ENCODE measurements at regions not wholly inside any gene's neighbourhood (a gene's known extent, or its start where the extent isn't known, plus 50 kb on each side); places are given as distances from the start of the nearest gene placed in this dataset.
"Not testable (repeated sequence)": the region's sequence is repeated elsewhere in the genome, so short reads cannot be mapped to it uniquely, and the experiment has no call there.

DNA sequence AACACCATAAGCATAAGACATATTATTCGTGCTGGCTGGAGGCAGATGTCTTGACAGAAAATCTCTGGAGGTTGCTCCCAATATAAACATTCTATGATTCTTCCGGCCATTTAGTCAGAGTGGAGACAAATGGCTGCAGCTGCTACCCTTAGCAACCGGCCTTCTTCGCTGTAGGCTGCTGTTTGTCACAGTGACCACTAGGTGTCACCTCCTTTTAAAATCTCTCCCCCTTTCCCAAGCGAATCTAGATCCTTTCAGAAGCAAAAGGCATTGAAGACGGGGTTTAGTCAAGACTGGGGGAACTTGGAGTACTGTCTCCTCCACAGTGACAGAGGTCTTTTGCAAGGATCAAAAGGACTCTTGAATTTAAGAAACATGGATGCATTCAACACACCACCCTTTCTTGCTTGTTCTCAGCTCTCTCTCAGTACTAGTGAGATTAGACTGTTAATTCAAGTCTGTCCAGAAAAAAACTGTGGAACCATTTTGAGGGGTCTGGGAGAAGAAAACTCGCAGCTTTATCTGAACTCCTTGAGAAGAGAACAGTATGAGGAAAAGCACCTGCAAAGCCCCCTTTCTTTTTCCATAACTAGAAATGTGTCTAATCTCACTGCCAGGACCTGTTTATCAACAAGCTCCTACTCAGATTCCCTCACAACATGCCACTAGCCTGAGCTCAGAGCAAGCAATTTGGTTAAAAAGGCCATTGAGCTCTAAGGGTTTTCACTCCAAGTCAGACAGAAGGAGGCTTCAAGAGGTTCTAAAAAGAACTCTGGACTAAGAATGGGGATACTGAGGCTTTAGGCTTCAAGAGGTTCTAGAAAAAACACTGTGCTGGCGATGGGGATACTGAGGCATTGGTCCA, 408.3 kb upstream of the PLXNA2 start:
- peak; percentile 24 to 71 for DNase-seq

DNA sequence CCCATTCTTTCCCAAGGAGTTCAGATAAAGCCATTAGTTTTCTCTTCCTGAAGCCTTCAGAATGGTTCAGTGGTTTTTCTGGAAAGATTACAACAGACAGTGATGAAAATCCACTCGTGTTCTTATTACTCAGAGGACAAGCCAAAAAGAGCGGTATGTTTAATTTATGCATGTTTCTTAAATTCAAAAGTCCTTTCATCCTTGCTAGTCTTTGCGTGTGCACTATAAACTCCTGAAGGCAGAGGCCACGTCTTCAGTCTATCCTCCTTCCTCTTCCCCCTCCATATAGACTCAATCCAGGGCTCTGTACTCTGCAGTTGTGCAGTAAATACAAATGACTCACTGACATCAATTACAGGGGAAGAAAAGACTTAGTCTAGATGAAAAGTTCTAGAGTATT, 409.2 kb upstream of the PLXNA2 start:
- no peak for DNase-seq

DNA sequence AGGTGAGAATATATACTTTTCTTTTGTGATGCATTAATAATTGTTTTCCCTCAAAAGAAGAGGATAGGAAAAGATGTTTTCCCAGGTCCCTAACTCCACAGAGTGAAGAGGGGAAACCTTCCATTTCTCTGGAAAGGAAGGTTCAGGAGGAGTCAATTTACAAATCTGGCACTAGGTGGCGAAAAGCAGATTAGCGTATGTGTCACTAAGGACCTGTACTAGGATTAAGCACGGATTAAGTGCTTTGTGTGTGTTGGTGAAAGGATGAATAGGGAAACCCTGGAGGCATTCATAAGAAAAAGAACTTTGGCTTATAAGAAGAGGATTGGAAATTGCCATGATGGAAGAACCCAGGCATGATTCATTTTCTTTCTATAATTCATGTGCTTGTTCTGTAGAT, 410.1 kb upstream of the PLXNA2 start:
- DNase-seq: no peak

DNA sequence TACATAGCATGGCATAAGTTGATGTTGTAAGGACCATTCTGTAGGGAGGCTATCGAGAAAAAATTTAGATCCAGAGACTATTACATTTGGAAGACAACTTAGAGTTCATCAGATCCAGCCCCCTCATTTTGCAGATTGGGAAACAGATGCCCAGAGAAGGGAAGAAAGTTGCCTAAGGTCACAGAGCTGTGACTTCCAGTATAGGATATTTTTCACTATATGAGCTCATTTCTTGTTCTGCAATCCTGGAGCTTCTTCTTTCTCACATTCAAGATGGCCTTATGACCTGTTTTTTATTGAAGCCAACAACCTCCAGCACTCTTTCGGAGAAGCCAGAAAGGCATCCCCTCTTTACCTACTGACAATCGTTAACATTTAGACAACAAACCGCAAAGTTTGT, 421.8 kb upstream of the PLXNA2 start:
- DNase-seq: no peak

DNA sequence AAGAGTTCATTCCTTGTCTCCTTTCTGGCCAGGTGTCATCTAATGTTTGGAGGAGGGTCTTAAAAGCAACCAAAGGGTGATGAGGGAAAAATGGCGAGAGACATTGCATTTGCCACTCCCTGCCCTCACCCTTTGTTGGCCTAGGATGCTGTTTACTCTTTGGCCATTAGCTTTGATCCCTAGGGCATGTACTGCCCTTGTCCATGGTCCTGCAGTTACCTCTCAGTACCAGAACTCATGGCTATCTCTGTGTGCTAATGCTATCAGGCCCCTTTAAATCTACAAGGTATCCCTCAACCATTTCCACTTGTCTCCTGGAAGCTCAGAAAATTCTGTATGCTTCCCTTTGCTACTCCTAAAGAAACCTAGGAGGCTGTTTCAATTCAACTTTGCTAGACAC, 424.8 kb upstream of the PLXNA2 start:
- no peak for DNase-seq

DNA sequence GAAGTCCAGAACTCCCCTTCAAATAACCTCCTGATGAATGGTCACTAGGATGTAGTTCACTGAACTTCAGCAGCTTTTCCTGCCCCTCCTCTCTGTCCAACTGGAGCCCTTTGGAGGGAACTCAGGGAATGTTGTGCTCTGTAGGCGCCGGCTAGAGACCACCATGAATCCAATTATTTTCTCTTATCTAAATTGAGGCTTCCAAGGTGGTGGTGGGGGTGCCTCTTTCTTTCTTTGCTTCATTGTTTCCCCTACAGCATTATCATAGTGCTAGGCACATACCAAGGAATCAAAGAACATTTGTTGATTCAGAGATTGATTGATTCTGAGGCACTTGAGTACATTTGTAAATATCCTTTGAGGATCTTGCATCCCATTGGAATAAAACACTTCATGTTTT, 426.6 kb upstream of the PLXNA2 start:
- no peak for DNase-seq

DNA sequence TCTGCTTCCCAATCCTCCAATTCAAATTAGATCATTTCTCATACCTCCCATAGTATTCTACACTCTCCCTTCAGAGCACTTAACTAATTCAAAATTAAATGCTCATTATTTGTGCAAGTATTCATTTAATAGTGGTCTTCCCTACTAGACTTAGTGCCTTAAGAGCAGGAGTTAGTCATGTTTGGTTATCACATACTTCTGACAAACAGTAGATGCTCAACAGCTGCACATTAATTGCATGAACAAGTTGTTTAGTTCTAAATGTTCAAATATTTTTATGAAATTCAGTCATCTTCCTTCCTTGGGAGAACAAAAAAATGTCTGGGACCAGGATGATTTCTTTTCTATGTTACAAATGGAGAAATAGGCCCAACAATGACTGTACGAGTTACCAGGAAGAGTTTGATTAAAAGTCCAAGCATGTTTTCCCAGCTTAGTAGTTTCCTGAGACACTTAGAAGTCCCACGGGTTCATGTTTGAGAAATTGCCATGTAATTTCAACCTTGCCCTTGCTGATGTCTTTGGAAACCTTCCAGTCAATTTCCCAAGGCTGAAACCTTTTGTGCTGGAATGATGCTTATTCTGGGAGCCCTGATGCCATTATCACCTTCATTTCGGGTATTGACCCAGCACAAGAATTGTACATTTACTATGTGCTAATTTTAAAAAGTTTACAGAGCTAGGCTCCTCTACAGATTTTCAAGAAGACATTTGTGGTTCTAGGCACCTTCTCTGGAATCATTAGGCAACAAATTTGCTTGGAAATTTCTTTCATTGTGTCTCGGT, 437.9 kb upstream of the PLXNA2 start:
- no peak for DNase-seq

DNA sequence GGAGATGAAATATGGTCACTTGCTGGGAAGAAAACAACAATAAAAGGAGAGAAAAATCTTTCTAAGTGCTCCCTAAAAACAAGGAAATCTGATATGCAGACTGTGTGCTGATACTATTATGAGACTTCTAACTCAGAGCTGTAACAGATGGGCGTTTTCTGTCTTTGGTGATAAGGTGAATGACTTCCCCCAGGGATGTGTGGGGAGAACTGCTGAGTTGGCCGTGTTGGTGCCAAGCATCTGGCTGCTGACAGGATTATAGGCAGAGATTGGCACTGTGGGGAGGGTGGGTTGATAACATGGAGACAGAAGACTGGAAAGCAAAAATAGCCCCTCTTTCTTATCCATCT, 438.5 kb upstream of the PLXNA2 start:
- no peak for DNase-seq

DNA sequence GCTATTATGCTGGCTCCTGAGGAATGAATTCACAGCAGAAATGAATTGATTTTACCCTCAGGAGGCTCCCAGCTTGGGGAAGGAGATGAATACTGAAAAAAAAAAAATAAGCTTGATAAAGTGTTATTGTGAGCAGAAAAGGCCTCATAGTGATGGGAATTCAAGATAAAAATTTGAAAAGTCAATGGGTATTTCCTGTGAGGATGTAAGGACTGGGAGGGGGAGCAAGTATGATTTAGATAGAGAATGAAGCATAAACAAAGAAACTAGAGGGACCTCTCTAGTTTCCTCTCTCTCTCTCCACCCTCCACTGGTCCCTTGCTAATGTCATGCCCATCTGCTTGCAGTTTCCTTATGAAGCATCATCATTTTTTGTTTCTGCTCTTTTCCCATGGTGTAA, 439.0 kb upstream of the PLXNA2 start:
- DNase-seq: no peak

DNA sequence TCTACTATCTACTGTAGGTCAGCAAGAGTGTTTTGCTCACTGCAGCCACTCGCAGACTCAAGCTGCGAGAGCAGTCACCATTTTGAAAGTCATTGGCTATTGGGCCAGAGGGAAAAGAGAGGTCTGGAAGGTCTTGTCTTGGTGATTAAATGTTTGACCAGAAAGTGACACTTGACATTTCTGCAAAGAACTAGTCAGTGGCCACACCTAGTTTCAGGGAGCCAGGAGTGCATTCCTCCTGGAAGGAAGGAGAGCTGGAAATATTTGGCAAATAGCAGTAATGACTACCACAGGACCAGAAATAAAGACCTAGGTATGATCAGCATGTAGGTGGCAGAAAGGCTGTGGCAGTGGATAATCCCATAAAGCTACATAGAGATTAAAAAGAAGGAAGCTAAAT, 440.0 kb upstream of the PLXNA2 start:
- no peak for DNase-seq

DNA sequence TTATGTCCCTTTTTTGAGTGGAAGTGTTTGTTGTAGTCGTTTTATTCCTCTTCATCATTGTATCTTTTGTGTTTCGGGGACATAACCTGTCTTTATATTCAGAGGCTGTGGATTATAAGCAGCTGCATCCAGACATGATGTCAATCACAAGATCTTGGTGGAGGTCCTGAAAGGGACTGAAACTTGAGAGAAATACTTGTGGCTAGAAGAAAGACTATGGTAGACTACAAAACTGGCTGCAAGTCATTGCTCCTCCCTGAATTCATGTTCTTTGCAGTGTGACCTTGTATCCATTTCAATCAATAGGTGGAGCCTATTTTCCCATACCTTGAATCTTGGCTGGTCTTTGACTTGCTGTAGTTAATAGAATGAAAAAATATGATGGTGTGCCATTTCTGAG, 442.4 kb upstream of the PLXNA2 start:
- no peak for DNase-seq

DNA sequence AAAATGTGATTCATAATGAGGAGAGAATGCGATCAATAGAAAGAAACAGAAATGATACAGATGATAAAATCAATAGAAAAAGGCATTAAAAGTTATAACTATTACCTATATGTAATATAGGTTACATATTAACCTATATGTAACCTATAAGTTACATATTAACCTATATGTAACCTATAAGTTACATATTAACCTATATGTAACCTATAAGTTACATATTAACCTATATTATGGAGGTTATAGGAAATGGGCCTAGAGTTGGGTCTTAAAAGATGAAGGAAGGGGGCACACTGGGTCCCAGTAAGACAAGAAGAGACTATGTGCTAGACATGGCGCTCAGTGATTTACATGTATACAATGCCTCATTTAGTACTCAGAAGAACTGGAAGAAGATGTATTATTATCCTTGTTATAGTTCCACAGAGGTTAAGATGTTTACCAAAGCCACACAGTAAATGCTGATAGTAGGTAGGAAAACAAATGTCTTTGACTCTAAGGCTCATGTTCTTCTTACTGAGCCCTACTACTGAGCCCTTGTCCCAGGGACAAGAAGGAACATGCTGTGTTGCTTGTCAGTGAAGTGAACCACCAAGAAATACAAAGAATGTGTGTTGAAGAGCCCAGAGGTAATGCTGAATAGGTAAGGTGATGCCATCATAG, 444.6 kb upstream of the PLXNA2 start:
- no peak for DNase-seq

DNA sequence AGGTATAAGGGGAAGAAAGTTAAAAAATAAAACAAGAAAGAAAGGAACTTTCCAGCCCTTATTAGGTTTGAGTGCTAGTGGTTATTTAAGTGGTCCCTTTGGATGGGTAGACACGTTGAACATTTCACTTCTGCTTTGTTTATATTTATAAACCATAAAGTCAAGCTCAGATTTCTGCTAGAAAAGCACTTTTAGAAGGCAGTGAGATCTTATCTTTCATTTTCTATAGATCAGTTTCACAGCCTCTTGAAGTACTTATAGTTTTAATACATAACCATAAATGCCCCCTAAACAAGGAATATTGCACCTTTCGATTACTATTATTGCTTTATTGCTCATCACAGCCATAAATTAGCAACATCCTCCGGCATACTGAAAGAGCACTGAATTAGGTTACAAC, 446.8 kb upstream of the PLXNA2 start:
- no peak for DNase-seq

DNA sequence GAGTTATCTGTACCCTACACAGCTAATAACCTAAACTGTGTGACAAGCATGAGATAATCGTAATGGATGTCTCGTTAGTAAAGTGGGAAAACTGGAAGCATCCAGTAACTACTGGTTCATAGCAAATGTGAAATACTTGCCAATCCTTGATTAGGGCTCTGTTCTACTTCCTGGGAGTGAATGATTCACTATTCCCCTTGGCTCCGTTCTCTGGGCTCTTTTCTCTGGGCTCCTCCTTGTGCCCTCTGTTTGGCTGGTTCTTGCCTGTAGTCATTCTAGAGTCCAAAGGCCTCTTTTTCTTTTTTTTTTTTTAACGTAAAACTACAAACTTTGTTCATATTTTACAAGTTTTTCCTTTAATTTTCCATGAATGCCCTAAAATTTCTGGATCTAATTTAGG, 465.8 kb upstream of the PLXNA2 start:
- no peak for DNase-seq

DNA sequence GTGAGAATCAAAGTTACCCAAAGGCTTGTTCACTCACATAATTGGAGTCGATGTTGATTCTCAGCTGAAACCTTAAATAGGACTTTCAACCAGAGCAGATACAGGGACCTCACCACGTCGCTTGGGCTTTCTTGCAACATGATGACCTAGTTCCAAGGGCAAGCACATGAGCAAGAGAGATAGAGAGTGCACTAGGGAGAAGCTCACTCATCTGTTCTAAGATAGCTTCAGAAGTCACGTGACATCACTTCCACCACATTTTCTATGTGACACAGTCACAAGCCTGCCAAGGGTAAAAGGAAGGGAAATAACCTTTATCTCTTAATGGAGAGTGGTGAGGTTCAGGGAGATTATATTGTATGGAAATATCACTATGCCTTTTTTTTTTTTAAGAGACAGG, 470.1 kb upstream of the PLXNA2 start:
- DNase-seq: no peak

DNA sequence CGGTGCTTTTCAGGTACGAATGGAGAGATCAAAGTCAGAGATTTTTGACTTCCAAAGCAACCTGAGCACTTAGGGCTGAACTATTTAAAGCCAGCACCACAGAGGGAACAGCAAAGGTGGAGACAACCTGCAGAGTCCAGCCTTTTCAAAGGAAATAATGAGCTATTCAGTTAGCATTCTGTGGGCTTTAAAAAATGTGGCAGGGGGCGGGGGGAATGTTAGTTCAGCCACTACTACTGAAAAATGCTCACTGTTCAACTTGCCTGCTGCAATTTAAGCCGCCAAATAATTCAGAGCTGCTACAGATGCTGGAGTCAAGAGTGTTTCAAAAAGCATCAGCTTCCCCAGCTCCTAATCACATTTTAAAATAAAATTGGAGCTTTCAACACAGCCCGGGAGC, 473.3 kb upstream of the PLXNA2 start:
- no peak for DNase-seq

DNA sequence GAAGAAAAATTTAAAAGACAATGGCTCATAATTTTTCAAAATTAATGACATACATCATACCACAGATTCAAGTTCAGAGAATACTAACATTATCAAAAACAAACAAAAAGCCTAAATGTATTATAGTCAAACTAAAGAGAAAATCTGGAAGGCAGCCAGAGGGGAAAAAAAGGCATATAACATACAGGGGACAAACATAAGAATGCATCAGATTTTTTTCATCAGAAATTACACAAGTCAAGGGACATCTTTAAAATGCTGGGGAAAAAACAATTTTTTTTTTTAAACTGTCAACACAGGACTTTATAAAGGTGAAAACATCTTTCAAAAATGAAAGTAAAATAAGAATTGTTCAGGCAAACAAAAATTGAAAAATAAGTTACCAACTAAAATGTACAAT, 478.4 kb upstream of the PLXNA2 start:
- DNase-seq: no peak

DNA sequence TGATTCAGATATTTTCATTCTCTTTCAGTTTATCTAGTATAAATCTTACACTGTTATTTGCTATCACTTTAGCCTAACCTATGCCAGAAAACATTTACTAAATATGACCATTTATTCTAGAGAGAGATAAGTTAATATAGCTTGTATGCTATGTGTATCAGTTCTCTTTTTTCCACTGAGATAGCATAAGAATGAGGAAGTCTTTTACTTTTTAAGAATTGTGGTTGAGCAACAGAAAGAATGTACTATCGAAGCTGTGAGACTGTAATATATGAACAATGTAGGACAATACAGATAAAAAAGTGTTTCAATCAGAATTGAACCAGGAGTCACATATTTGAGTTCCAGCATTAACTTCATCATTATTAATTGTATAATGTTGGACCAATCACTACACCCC, 479.9 kb upstream of the PLXNA2 start:
- DNase-seq: no peak

DNA sequence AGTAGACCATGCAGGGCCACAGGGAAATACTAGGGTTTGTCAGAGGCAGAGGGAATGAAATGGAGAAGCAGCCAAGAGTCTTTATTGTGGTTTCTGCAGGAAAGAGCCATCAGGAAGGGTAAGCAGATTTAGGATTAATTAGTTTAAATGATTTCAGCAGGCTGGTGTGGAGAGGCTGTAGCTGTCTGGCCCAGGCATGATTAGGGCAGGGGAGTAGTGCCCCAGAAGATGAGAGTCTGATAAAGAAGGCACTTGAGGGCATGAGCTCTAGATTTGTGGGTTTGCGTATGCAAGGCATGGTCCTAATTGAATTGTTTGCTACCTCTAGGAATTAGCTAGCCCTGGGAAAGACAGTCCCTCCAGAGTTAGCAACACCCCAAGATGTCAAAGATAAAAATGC, 484.6 kb upstream of the PLXNA2 start:
- no peak for DNase-seq

DNA sequence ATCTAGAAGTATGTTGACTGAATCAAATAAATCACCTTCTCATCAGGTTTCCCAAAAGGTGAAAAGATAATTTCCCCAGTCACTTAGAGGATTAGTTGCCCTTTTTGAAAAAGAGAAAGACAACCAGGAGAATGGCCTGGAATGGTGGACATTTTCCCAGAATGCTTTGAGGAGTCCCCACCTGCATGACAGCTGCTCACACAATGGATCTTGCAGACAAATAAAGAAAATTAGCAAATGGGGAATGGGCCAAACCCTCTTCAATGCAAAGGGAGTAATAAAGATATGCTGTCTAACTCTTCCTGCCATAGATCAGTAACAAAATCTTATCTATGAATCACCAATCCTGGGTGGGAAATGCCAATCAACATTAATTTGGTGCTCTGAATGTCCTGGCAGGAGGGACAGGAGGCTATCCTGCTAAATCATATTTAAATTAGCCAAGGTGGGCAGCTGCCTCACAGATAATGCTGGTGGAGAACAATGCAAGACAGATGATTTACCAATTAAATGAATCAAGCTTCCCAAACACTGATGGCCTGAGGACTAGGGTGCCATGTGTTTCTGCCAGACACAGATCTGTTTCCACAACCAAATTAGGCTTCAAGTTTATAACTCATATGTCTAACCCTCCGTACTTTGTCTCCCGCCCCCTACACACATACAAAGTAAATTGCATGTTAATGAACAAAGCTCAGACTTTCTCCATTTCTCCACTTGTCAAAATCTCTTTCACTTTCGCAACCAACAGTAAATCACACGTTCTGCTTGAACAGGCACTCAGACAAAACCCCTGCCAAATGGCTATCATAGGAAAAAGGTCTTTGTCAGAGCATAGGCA, 488.0 kb upstream of the PLXNA2 start:
- DNase-seq: no peak

DNA sequence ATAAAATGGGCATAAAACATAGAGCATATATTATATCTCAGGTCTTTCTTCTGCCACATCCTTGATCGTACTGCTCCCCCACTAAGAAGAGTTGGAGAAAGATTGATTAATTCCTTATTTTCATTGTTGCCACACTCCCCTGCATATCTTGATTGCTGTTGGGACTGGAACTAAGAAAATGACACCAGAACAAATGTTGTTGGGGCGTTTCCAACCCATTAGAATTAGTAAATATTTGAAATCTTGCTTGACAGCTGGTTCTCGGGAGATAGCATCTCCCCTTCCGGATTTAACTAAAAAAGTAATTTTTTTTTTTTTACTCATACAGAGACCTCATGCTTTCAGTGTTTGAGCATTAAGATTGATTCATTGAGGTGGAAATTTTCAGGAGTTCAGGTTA, 493.0 kb upstream of the PLXNA2 start:
- no peak for DNase-seq

DNA sequence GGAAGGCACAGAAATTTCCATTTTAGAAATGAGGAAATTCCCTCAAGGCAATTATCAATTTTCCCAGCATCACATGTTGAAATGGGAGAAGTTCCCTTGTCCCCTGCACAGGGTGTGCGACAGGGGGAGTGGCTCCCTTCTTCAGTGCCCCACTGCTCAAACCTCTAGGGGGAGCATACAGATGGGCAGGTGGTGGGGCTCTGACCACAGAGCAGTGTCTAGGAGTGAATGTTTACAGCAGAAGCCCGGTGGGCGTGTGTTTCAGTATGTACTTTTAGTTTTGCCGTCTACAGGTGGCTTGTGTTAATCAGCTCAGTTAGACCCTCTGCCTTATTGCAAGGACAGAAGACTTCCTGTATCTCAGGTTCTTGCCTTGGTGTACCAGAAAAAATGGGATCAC, 493.7 kb upstream of the PLXNA2 start:
- DNase-seq: no peak

DNA sequence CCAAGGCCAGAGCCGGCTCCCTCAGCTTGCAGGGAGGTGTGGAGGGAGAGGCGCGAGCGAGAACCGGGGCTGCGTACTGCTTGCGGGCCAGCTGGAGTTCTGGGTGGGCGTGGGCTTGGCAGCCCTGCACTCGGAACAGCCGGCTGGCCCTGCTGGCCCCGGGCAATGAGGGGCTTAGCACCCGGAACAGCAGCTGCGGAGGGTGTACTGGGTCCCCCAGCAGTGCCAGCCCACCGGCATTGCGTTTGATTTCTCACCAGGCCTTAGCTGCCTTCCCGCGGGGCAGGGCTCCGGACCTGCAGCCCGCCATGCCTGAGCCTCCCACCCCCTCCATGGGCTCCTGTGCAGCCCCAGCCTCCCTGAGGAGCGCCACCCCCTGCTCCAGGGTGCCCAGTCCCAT, 495.5 kb upstream of the PLXNA2 start:
- not testable (repeated sequence) for DNase-seq

All from hippocampal formation (tissue), 2 donors.